Lower leg skin (tissue), 3 donors: ENCODE measurements at regions not wholly inside any gene's neighbourhood (a gene's known extent, or its start where the extent isn't known, plus 50 kb on each side); places are given as distances from the start of the nearest gene placed in this dataset.

Experiments used
- POLR2A ChIP-seq, 2 donors: fragments of 450-650 bp; IDR thresholded peaks; one replicate each; pipeline ENCODE4 v1.6.1; 2016 to 2017; ENCODE audit warnings: antibody characterized with exemption in 2 of 2, mild to moderate bottlenecking in 1 of 2, moderate library complexity in 1 of 2
- TF ChIP-seq, protein P1 (sequence below), 3 donors: fragments of 450-650 bp; IDR thresholded peaks; one replicate each; pipeline ENCODE4 v1.5.1; 2016; ENCODE audit warnings: antibody characterized with exemption in 3 of 3, mild to moderate bottlenecking in 3 of 3, moderate library complexity in 2 of 3

- TF ChIP-seq, protein P1, sequence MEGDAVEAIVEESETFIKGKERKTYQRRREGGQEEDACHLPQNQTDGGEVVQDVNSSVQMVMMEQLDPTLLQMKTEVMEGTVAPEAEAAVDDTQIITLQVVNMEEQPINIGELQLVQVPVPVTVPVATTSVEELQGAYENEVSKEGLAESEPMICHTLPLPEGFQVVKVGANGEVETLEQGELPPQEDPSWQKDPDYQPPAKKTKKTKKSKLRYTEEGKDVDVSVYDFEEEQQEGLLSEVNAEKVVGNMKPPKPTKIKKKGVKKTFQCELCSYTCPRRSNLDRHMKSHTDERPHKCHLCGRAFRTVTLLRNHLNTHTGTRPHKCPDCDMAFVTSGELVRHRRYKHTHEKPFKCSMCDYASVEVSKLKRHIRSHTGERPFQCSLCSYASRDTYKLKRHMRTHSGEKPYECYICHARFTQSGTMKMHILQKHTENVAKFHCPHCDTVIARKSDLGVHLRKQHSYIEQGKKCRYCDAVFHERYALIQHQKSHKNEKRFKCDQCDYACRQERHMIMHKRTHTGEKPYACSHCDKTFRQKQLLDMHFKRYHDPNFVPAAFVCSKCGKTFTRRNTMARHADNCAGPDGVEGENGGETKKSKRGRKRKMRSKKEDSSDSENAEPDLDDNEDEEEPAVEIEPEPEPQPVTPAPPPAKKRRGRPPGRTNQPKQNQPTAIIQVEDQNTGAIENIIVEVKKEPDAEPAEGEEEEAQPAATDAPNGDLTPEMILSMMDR (IDR thresholded peaks at IDR 0.05), result no peak
- no peak for TF ChIP-seq POLR2A (IDR thresholded peaks at IDR 0.05)
Measured at GRCh38 chr22:49455595-49455994, 372.1 kb downstream of the BRD1 start.
